CD4-positive, alpha-beta T cell (primary cell): ENCODE measurements at regions not wholly inside any gene's neighbourhood (a gene's known extent, or its start where the extent isn't known, plus 50 kb on each side); places are given as distances from the start of the nearest gene placed in this dataset.

Source experiments
- ATAC-seq: fragments of 200-7000 bp; cut with Tn5 transposase; one replicate; pipeline ENCODE4 v1.10.0; 2022; ENCODE audit warnings: mild to moderate bottlenecking; ENCODE audit not compliant: poor library complexity
- CTCF ChIA-PET: fragments of 350-600 bp; sonication (Branson Sonifier 250); formaldehyde crosslinking; loops from one replicate; lab custom pipeline; 2021; ENCODE audit warnings: antibody characterized with exemption, inconsistent platforms; lab: Charles Lee
- POLR2A ChIA-PET: fragments of 350-600 bp; sonication (Branson Sonifier 250); formaldehyde crosslinking; loops from one replicate; lab custom pipeline; 2021; ENCODE audit warnings: antibody characterized with exemption, inconsistent platforms; lab: Charles Lee
- DNase-seq, 14 experiments: peaks; one replicate each; pipeline ENCODE4 v3.0.0-alpha.2; 2013 to 2020; ENCODE audit warnings: mixed read lengths in 2 of 14
- H3K27ac ChIP-seq, 2 donors: one replicate each; pipeline versions ENCODE4 v1.5.1 to v1.7.0; 2013; ENCODE audit warnings: low read length in 2 of 2, low read depth in 1 of 2, mild to moderate bottlenecking in 1 of 2
- H3K27me3 ChIP-seq, 2 experiments: 1 replicate in 1 of 2; 2 replicates in 1 of 2; pipeline versions ENCODE4 v1.6.1 to v1.7.0; 2013; ENCODE audit warnings: low read length in 2 of 2, control low read depth in 1 of 2, mild to moderate bottlenecking in 1 of 2, moderate library complexity in 1 of 2; ENCODE audit not compliant: insufficient read depth in 2 of 2, control insufficient read depth in 1 of 2
- H3K36me3 ChIP-seq: one replicate; pipeline ENCODE4 v1.6.1; 2013; ENCODE audit warnings: low read length, control low read depth; ENCODE audit not compliant: insufficient read depth
- H3K4me1 ChIP-seq: one replicate; pipeline ENCODE4 v1.6.1; 2013; ENCODE audit warnings: low read length, control low read depth; ENCODE audit not compliant: insufficient read depth
- H3K4me3 ChIP-seq: one replicate; pipeline ENCODE4 v1.5.1; 2013; ENCODE audit warnings: mild to moderate bottlenecking, low read length, moderate library complexity
- H3K9me3 ChIP-seq, 2 experiments: 1 replicate in 1 of 2; 2 replicates in 1 of 2; pipeline versions ENCODE4 v1.6.1 to v1.7.0; 2013; ENCODE audit warnings: low read length in 2 of 2, mild to moderate bottlenecking in 2 of 2, control low read depth in 1 of 2, moderate library complexity in 1 of 2; ENCODE audit not compliant: control insufficient read depth in 1 of 2, insufficient read depth in 1 of 2
- H3K27ac Mint-ChIP-seq: one replicate; pipeline ENCODE4 v1.8.0; 2020; ENCODE audit warnings: mixed read lengths
- H3K27me3 Mint-ChIP-seq: one replicate; pipeline ENCODE4 v1.8.0; 2021; ENCODE audit warnings: mixed read lengths
- H3K36me3 Mint-ChIP-seq: one replicate; pipeline ENCODE4 v1.8.0; 2021; ENCODE audit warnings: low read depth, mixed read lengths
- H3K4me1 Mint-ChIP-seq: one replicate; pipeline ENCODE4 v1.8.0; 2021; ENCODE audit warnings: low read depth, mixed read lengths
- H3K4me3 Mint-ChIP-seq: one replicate; pipeline ENCODE4 v1.8.0; 2020; ENCODE audit warnings: mild to moderate bottlenecking, mixed read lengths
- H3K9me3 Mint-ChIP-seq: one replicate; pipeline ENCODE4 v1.8.0; 2020; ENCODE audit warnings: mixed read lengths
- intact Hi-C, 2 experiments: fragments of 100-400 bp; cut with DNase I in 1 of 2; cut with micrococcal nuclease in 1 of 2; formaldehyde crosslinking; loops; one replicate each; pipeline versions ENCODE4 v1.15.1 to v1.9.0; 2023 to 2025; cut with DNase I, micrococcal nuclease
- TF ChIP-seq, protein P1 (sequence below): fragments of 200-600 bp; IDR thresholded peaks from one replicate; pipeline ENCODE4 v1.8.0; 2022; ENCODE audit warnings: antibody characterized with exemption, mild to moderate bottlenecking

GRCh38 chr11:114758627-114759026 is 80.3 kb downstream of the NXPE2 start:
- no peak for DNase-seq
- ChIA-PET POLR2A (no interaction called here), CTCF (no interaction called here)
- H3K9me3 ChIP-seq, result no peaks in the 10 kb centered on the region
- no peak overlapping the region for H3K4me3 Mint-ChIP-seq
- no peak overlapping the region for H3K4me3 ChIP-seq
- H3K9me3 Mint-ChIP-seq, result no peaks in the 10 kb centered on the region
- H3K27me3 ChIP-seq, result peaks cover 0 to 5% of the 10 kb centered on the region in 2 experiments
- no peak overlapping the region for H3K27ac Mint-ChIP-seq
- no peaks in the 10 kb centered on the region for H3K4me1 ChIP-seq
- H3K36me3 Mint-ChIP-seq, result no peaks in the 10 kb centered on the region
- H3K36me3 ChIP-seq, result no peaks in the 10 kb centered on the region
- intact Hi-C loops, result no loop called here
- no peaks in the 10 kb centered on the region for H3K4me1 Mint-ChIP-seq
- H3K27ac ChIP-seq, result no peak overlapping the region
- no peak for ATAC-seq
- H3K27me3 Mint-ChIP-seq, result peaks cover 22% of the 10 kb centered on the region
- TF ChIP-seq, protein P1, sequence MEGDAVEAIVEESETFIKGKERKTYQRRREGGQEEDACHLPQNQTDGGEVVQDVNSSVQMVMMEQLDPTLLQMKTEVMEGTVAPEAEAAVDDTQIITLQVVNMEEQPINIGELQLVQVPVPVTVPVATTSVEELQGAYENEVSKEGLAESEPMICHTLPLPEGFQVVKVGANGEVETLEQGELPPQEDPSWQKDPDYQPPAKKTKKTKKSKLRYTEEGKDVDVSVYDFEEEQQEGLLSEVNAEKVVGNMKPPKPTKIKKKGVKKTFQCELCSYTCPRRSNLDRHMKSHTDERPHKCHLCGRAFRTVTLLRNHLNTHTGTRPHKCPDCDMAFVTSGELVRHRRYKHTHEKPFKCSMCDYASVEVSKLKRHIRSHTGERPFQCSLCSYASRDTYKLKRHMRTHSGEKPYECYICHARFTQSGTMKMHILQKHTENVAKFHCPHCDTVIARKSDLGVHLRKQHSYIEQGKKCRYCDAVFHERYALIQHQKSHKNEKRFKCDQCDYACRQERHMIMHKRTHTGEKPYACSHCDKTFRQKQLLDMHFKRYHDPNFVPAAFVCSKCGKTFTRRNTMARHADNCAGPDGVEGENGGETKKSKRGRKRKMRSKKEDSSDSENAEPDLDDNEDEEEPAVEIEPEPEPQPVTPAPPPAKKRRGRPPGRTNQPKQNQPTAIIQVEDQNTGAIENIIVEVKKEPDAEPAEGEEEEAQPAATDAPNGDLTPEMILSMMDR, result no peak

GRCh38 chr11:114762408-114762807 is 84.1 kb downstream of the NXPE2 start:
- CTCF ChIA-PET, result no interaction called here
- Histone ChIP-seq H3K9me3 (no peaks in the 10 kb centered on the region), H3K4me1 (no peaks in the 10 kb centered on the region), H3K27me3 (peaks cover 0 to 5% of the 10 kb centered on the region in 2 experiments), H3K27ac (no peak overlapping the region), H3K36me3 (no peaks in the 10 kb centered on the region), H3K4me3 (no peak overlapping the region)
- Mint-ChIP-seq H3K36me3 (no peaks in the 10 kb centered on the region), H3K4me1 (no peaks in the 10 kb centered on the region), H3K27ac (no peak overlapping the region), H3K9me3 (no peaks in the 10 kb centered on the region), H3K4me3 (no peak overlapping the region), H3K27me3 (peaks cover 35% of the 10 kb centered on the region)
- POLR2A ChIA-PET, result no interaction called here
- TF ChIP-seq, protein P1, result no peak
- ATAC-seq (no peak), DNase-seq (peak in 4 of 14 experiments; percentile 6 to 40 (median 19))
- intact Hi-C loops, result loop anchor here (5.0 to 10.0 kb wide), 3 partner anchors 418 to 480 kb away; no protein-coding TSS in a partner anchor

DNA sequence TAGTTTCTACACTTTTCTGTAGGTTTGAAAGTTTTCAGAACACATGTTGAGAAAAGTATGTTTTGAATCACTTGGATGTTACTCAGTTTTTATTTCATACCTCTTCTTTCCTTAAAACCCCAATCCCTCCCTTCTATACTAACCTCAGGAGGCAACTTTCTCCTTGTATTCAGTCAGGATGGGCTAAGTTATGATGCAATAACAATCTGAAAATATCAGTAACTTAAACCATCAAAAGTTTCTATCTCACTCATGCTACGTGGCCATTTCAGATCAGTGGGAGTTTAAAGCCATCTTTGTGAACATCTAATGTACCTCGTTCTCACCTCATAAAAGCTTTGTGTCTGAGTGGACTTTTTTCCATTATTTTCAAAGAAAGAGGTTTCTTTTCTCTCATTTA is 86.2 kb downstream of the NXPE2 start:
- Histone ChIP-seq H3K4me3 (no peak overlapping the region), H3K27me3 (peaks cover 0 to 3% of the 10 kb centered on the region in 2 experiments), H3K27ac (no peak overlapping the region), H3K4me1 (no peaks in the 10 kb centered on the region), H3K9me3 (no peaks in the 10 kb centered on the region), H3K36me3 (no peaks in the 10 kb centered on the region)
- TF ChIP-seq, protein P1, result no peak
- Mint-ChIP-seq H3K4me1 (no peaks in the 10 kb centered on the region), H3K27ac (no peak overlapping the region), H3K4me3 (no peak overlapping the region), H3K9me3 (no peaks in the 10 kb centered on the region), H3K36me3 (no peaks in the 10 kb centered on the region), H3K27me3 (peaks cover 32% of the 10 kb centered on the region)
- ChIA-PET POLR2A (no interaction called here), CTCF (no interaction called here)
- ATAC-seq (no peak), DNase-seq (no peak)
- intact Hi-C loops, result loop anchor here (5.0 to 10.0 kb wide), 3 partner anchors 420 to 482 kb away; no protein-coding TSS in a partner anchor
